Activated T-helper 9 cell treated with anti-CD3 and anti-CD28 coated beads, Interleukin-2, amount 50 U/mL, for 16 hours (primary cell): ENCODE measurements at regions not wholly inside any gene's neighbourhood (a gene's known extent, or its start where the extent isn't known, plus 50 kb on each side); places are given as distances from the start of the nearest gene placed in this dataset.
A peak's percentile ranks its signal among the peaks of the same experiment; 100 is the strongest.

Source experiments
- DNase-seq: peaks from one replicate; pipeline ENCODE4 v3.0.0-alpha.2; 2020; ENCODE audit warnings: low read depth

DNA sequence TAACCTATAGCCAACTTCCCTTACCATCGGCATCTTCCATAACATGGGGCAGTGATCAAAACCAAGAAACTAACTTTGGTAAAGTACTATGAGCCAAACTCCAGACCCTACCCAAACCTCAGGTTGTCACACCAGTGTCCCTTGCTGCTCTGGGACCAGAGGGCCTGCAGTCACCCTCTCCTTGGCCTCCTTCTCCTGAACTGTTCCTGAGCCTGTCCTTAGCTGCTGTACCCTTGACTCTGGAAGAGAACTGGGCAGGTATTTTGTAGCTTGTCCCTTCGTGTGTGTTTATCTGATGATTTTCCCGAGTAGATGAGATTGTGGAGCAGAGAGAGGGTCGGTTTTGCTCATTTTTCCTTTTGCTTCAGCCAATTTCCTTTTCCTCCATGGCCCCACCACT is 240.4 kb downstream of the SYK start:
- DNase-seq: no peak

GRCh38 chr9:91042541-91042940 is 240.9 kb downstream of the SYK start:
- DNase-seq: no peak

- DNase-seq: no peak
These were observed 241.6 kb downstream of the SYK start for GRCh38 chr9:91043056-91043810.

DNA sequence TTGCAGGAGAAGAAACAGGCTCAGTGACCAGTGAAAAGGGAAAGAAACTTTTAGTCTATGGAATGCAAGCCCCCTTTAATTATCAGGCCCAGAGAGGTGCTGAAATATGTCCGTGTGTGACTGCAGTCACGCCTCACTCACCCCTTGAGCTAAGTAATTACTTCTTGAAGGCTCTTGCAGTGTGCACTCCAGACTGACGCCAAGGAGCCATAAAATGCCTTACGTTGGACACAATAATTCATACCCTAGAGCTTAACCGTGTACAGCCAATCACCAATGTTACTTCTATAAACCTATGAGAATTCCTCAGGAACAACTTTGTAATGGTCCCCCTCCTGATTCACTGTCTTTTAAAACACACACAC is 242.2 kb downstream of the SYK start:
- no peak for DNase-seq

GRCh38 chr9:91044354-91044753 is 242.7 kb downstream of the SYK start:
- no peak for DNase-seq

DNA sequence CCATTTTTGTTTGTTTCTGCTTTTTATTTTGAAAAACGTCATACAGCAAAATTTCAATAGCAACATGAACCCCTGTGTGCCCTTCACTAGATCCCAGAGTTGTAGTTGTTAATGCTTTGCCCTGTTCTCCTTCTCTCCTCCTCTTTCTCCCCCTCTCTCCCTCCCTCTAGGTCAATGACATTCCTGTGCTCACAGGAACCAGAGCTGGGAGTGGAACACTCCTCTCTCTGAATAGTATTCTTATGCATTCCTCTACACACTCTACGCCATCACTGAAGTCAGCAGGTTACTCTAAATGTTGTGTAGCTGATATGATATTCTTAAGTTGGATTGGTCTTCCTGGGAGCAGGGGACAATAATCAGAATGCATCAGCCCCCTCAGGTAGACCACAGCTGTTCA is 243.4 kb downstream of the SYK start:
- no peak for DNase-seq

GRCh38 chr9:91047529-91047928 is 245.9 kb downstream of the SYK start:
- no peak for DNase-seq

- peak; percentile 18 for DNase-seq
These were observed 246.5 kb downstream of the SYK start for GRCh38 chr9:91047993-91048607.

DNA sequence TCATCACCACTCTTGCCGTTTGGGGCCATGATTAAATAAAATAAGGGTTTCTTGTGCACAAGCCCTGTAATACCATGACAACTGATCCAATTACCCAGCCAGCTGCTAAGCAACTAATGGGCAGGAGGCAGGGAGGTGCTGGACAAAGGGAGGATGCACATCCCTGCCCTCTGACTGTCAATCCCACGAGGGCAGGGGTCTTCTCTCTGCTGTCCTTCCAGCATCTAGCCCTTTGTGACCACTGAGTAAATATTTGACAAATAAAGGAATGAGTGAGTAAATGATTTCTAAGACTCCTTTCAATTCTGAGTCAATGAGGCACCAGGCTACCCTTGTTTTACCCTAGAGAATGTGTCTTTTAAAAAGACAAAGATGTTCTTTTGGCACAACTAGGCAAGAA is 247.1 kb downstream of the SYK start:
- no peak for DNase-seq

GRCh38 chr9:91053824-91054223 is 252.2 kb downstream of the SYK start:
- no peak for DNase-seq

DNA sequence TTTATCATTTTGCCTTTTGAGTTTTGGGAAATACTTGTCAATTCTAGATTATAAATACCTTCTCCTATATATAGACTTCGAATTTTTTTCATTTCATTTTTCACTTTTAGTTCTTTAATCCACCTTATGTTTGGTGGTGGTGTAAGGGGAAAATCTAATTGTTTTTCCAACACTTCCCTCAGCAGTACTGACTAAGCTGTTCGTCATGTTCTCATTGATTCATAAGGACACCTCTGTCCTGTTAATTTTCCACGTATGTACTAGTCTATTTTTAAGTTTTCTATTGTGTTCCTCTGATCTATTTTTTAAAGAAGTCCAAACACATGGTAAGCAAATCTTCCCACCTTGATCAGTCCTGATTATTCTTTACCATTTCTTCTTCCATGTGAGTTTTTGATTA is 254.2 kb downstream of the SYK start:
- no peak for DNase-seq

DNA sequence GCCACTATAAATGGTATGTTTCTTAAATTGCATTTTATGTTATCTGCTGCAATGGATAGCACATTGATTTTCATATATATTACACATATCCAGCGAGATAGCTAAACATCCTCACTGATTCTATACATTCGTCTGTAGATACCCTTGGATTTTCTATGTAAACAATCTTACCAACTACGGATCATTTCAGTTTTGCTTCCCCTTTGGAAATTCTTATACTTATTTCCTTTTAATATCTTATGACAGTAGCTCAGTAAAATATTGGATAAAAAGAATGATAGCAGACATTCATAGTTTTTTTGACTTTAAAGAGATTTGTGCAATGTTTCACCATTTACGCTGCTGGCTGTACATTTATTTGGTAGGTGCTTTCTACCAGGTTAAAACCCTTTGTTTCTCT is 254.9 kb downstream of the SYK start:
- DNase-seq: no peak

DNA sequence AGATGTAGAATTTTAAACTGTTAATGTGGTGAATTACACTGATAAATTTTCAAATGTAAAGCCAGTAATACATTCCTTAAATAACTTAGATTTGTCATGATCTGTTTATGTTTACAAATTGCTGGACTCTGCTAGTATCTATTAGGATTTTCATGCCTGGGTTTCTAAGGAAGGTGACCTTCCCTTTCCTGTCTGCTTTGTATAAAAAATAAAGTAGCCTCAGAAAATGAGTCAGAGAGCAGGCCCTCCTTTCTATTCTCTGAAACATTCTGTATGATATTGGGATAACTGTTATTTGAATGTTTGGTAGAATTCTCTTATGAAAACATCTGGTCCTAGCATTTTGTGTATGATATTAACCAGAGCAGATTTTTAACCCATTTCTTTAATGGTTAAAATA is 255.3 kb downstream of the SYK start:
- DNase-seq: no peak

DNA sequence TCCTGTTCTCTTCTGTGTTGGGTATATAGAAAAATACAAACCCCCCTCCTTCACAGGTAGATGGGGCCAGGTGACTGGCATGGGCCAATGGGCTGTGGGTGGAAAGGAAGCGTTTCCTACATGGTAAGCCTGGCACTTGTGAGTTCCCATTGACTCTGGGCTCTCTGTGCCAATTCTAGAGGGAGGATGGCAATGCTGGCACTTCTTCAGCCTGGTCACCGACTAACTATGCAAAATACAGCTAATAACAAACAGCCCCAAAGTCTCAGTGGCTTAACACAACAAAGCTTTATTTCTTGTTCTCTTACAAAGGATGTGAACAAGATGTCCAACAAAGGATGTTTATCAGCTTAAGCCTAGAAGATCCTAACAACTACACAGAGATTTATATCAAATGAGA is 258.1 kb downstream of the SYK start:
- no peak for DNase-seq

DNA sequence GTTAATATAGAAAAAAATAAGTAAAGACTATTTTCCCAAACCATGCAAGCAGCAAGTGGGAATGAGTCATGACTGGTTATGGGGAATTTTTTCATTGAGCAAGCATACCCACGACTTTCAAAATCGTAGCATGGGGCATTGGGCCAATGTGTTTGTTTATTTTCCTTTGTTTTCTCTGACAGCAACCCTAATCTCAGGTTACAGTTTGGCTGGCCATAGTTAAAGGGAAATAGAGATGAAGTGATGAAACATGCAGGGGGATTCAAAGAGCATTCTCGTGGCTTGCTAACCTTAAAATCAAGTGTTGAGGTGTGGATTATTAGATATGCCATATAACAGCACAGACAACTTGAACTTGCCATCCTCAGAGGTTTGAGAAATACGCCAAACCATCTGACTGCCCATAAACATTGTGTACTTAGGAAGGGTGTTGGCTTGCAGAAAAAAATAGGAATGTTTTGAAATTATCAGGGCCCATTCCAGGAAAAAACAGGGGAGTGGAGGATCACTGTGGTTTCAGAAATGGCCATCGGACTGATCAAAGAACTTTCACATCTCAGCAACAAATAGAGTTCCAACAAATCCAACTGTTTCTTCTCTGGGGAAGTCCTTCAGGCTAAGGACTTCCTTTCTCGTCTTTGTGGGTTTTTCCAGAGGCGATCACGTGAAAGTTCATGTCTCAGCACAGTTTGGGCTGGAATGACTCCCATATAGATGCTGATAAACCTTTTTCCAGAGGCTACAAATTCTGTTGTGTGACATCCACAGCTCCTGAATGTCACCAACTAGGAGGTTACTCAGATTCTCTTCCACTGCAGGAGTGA is 259.1 kb downstream of the SYK start:
- DNase-seq: no peak

DNA sequence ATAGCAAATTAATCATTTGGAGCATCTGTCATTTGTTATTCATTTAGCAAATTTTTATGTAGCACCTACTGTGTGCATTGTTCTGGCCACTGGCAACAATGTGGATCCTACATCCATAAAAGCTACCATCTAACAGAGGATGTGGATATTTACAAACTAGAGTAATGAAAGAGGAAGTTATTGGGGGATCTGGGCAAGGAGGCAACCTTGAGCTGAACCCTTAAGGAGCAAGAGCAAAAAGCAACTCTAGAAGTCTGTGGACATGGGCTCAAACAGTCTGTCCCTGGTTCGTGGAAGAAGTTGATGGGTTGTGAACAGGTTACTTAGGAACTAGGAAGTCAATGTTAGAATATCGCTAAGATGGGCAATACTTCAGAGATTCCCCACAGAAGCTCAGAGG is 259.9 kb downstream of the SYK start:
- no peak for DNase-seq

- no peak for DNase-seq
These were observed 260.7 kb downstream of the SYK start for GRCh38 chr9:91062281-91062680.

DNA sequence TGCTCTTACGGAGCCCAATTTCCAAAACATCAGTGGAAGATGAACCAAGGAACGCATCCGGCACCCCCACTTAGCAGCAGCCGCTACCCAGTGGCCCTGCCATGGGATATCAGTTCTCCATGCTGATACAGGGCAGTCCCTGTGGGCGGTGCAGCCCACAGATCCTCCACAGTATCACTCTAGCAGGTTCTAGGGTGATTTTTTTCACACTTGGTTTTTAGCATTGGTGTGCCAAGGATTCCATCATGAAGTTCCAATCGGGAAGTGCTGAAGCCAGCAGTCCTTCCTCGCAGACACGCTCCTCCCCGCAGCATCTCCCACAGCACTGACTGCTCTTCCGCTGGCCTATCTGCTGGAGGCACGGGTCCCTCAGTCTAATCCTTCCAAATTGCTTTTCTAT is 261.9 kb downstream of the SYK start:
- DNase-seq: no peak

DNA sequence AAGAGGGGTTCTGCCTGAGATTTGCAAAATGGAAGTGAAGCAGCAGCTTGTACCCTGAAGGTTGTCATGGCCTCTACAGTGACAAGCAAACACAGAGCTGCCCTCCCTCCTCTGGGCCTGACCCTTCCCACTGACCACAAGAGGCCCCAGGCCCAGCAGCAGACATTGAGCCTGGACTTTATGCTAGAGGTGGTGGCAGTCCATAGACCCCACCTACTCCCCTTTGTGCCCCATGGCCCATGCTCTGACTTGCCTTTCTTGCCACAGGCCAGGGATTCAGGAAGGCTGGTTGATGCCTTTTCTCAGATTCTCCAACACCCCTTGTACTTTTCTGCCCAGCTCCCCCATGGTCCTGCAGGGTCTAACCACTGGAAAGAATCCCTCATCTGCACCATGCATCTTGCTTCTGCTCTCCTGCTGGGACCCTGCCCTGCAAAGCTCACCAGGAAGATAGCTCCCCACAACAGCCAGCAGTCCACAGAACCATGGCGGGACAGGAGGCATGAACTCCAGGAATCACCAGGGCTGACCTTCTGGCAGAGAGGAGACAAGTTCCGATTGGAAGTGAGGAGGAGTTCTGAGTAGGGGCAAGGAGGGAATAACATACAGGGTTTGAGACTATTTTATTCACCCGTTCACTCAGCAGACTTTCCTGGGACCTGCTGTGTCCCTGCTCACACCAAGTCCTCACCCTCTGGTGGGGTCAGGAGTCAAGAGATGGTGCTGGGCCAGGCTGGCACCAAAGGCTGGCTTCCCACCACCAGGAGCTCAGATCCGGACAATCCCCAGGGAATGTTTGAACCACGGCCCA is 263.8 kb downstream of the SYK start:
- no peak for DNase-seq

GRCh38 chr9:91066042-91066415 is 264.4 kb downstream of the SYK start:
- no peak for DNase-seq

DNA sequence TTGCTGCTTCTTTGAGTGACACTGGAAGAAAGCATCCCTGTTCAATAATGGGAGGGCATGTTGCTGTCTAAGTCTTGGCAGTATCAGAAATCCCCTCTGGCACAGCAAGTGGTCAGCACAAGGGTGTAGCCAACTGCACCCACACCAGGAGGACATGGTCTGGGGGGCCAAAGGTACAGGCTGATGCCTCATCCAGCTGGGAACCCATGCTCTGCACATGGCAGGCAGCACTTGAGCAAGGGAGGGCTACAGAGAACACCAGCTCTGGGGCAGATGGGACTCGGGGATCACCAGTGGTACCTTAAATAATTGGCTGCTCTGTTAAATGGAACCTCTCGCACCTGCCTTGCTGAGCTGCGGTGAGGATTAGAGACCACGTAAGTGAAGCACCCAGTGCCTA is 265.2 kb downstream of the SYK start:
- DNase-seq: no peak

GRCh38 chr9:91067306-91067860 is 265.8 kb downstream of the SYK start:
- no peak for DNase-seq
